PFSK-1 (cell line): ENCODE measurements at regions not wholly inside any gene's neighbourhood (a gene's known extent, or its start where the extent isn't known, plus 50 kb on each side); places are given as distances from the start of the nearest gene placed in this dataset.

Experiments
- FOXP2 ChIP-seq: optimal IDR thresholded peaks from 2 replicates; pipeline ENCODE3; 2011; ENCODE audit warnings: borderline replicate concordance, control low read depth, inconsistent platforms; ENCODE audit not compliant: insufficient read depth; ENCODE audit errors: extremely low read length, extremely low read depth
- POLR2AphosphoS5 ChIP-seq: IDR thresholded peaks from 2 replicates; pipeline ENCODE4 v1.6.1; 2012; ENCODE audit warnings: low read depth, mild to moderate bottlenecking, control low read depth, low read length, moderate library complexity
- SIN3A ChIP-seq: IDR thresholded peaks from 2 replicates; pipeline ENCODE4 v1.6.1; 2012; ENCODE audit warnings: mild to moderate bottlenecking, low read length, moderate library complexity, borderline replicate concordance; ENCODE audit not compliant: insufficient read depth
- TAF1 ChIP-seq: IDR thresholded peaks from 2 replicates; pipeline ENCODE4 v1.6.1; 2012; ENCODE audit warnings: low read length, control low read depth, borderline replicate concordance; ENCODE audit not compliant: insufficient read depth
- TF ChIP-seq, protein P1 (sequence below), 2 experiments: IDR thresholded peaks; 2 replicates each; pipeline versions ENCODE4 v1.6.1 to v1.8.0; 2011 to 2012; ENCODE audit warnings: low read depth in 2 of 2, low read length in 2 of 2, control low read depth in 1 of 2, inconsistent platforms in 1 of 2, mild to moderate bottlenecking in 1 of 2, moderate library complexity in 1 of 2; ENCODE audit not compliant: insufficient read depth in 1 of 2

DNA sequence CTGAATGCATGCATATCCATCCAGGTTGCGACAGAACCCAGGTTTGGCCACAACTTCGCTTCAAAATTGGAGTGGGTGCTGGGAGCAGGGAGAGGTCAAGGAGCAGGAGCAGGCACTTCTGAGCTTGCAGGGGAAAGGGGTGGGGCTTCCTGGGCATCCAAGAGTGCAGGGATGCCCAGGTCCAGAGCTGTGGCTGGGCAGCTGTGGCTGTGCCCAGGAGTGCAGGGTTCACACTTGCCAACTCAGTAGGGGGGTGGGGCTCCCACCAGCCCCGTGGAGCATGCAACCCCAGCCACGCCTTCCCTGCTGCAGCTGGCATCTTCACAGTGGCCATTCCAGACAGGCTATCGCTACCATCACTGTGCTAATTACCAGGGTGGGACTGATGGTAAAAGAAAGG, 115.3 kb upstream of the MTNR1B start:
- TF ChIP-seq SIN3A, result no peak
- no peak for TF ChIP-seq POLR2AphosphoS5
- TF ChIP-seq, protein P1, sequence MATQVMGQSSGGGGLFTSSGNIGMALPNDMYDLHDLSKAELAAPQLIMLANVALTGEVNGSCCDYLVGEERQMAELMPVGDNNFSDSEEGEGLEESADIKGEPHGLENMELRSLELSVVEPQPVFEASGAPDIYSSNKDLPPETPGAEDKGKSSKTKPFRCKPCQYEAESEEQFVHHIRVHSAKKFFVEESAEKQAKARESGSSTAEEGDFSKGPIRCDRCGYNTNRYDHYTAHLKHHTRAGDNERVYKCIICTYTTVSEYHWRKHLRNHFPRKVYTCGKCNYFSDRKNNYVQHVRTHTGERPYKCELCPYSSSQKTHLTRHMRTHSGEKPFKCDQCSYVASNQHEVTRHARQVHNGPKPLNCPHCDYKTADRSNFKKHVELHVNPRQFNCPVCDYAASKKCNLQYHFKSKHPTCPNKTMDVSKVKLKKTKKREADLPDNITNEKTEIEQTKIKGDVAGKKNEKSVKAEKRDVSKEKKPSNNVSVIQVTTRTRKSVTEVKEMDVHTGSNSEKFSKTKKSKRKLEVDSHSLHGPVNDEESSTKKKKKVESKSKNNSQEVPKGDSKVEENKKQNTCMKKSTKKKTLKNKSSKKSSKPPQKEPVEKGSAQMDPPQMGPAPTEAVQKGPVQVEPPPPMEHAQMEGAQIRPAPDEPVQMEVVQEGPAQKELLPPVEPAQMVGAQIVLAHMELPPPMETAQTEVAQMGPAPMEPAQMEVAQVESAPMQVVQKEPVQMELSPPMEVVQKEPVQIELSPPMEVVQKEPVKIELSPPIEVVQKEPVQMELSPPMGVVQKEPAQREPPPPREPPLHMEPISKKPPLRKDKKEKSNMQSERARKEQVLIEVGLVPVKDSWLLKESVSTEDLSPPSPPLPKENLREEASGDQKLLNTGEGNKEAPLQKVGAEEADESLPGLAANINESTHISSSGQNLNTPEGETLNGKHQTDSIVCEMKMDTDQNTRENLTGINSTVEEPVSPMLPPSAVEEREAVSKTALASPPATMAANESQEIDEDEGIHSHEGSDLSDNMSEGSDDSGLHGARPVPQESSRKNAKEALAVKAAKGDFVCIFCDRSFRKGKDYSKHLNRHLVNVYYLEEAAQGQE (IDR thresholded peaks at IDR 0.05; ENCODE audit: insufficient read depth in 1 of 2, low read depth in 2 of 2, low read length in 2 of 2), result no peak
- no peak for TF ChIP-seq FOXP2
- no peak for TF ChIP-seq TAF1

DNA sequence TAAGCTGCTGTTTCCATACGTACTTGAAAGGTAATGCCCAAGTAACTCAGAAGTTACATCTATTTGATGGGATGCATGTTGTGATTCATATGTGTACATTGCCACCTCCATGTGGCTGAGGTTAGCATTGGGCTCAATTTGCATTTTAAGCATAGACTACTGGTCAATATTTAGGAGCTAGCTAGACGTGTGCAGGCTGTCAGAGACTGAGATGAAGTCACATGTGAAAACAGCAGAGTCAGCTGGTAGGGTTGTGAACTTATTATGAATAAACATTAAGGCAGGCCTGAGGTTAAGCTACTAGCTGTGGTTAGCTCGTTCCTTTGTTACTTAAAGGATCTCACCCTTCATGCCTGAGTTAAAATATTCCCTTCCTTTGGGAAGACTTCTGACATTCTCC, 114.5 kb upstream of the MTNR1B start:
- TF ChIP-seq POLR2AphosphoS5 (no peak), FOXP2 (no peak), SIN3A (no peak), TAF1 (no peak)
- TF ChIP-seq, protein P1 (IDR thresholded peaks at IDR 0.05; ENCODE audit: insufficient read depth in 1 of 2, low read depth in 2 of 2, low read length in 2 of 2), result no peak

DNA sequence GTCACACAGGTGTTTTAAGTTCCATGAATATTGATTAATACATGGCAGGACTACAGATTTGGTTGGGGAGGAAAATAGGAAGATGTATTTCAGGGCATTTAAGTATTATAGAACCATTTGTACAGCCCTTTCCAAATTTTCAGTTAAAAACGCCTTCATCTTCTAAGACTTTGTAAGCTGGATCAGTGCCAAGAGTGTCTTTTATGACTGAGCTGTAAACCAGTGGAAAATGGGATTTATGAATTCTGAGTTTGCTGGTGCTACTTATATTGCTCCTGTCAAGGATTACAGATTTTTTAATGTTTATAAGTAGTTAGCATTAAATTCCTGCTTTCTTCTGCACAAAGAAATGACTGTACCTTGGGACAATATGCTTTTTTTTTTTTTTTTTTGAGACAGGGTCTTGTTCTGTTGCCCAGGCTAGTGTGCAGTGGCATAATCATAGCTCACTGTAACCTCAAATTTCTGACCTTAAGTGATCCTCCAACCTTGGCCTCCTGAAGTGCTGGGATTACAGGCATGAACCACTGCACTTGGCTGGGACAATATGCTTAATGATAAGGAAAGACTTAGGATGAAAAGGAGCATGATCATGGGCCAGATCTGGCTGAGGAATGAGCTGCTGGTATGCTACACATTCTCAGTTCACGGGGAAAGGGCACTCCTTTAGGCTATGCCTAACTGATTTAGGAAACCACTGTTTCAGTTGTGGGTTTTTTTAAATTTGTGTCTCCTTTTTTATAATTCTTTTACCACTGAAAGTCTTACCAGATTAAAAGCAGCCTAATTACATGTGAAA, 113.6 kb upstream of the MTNR1B start:
- TF ChIP-seq FOXP2 (no peak), POLR2AphosphoS5 (no peak), TAF1 (no peak), SIN3A (no peak)
- TF ChIP-seq, protein P1 (IDR thresholded peaks at IDR 0.05; ENCODE audit: insufficient read depth in 1 of 2, low read depth in 2 of 2, low read length in 2 of 2), result no peak

DNA sequence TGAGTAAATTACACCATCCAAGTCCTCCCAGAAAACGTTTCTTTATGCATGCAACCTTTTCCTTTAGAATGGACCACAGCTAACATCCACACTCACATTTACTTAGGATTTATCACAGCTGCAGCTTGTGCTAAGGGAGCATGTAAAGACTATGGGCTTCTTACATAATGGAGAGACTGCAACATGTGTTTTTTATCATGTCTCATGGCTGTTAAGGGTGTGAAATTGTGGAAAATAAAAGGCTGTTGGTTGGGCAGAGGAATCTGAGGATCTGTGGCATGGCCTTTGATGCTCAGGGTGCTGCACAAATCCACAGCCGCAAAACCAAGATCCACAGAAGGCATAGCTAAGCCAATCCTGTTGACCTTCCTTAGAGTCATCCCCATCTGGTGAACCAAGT, 112.0 kb upstream of the MTNR1B start:
- TF ChIP-seq SIN3A (no peak), FOXP2 (no peak), TAF1 (no peak), POLR2AphosphoS5 (no peak)

DNA sequence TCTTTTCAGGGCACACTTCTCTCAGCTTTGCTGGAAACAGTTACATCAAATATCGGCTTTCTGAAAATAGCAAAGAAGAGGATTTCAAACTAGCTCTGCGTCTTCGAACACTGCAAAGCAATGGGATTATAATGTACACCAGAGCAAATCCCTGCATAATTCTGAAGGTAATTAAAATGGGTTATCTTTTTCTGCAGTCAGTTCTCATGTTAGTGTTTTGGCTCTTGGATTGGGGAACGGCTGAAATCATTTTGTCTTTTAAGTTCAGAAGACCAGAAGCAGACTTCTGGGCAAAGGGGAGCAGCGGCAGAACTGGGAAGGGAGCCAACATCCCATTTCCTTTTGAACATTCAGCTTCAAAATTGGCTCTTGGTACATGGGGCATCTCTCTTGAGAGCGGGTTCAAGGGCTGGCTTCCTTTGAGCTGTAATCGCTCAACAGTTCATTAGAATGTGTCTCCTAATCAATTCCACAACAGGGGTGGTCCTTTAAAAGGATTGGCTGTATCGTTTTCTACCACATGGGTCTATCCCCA, 110.2 kb upstream of the MTNR1B start:
- TF ChIP-seq POLR2AphosphoS5, result no peak
- no peak for TF ChIP-seq TAF1
- no peak for TF ChIP-seq FOXP2
- no peak for TF ChIP-seq SIN3A
- TF ChIP-seq, protein P1 (IDR thresholded peaks at IDR 0.05; ENCODE audit: insufficient read depth in 1 of 2, low read depth in 2 of 2, low read length in 2 of 2), result no peak
